Activated CD8-positive, alpha-beta memory T cell treated with anti-CD3 and anti-CD28 coated beads, Interleukin-2, amount 10 ng/mL, durations not matched to agents 7 days and 5 days (primary cell): ENCODE measurements at regions not wholly inside any gene's neighbourhood (a gene's known extent, or its start where the extent isn't known, plus 50 kb on each side); places are given as distances from the start of the nearest gene placed in this dataset.

Experiments
- ATAC-seq: fragments of 150-1000 bp; cut with Tn5 transposase; one replicate; pipeline ENCODE4 v1.10.0; 2021; ENCODE audit warnings: moderate library complexity
- CTCF ChIA-PET: fragments of 350-600 bp; sonication (Branson Sonifier 250); formaldehyde crosslinking; loops from one replicate; lab custom pipeline; 2021; ENCODE audit warnings: antibody characterized with exemption; lab: Charles Lee
- DNase-seq: peaks from one replicate; pipeline ENCODE4 v3.0.0-alpha.2; 2020
- H3K27ac Mint-ChIP-seq: one replicate; pipeline ENCODE4 v1.8.0; 2021; ENCODE audit warnings: mild to moderate bottlenecking, mixed read lengths
- H3K27me3 Mint-ChIP-seq: one replicate; pipeline ENCODE4 v1.8.0; 2021; ENCODE audit warnings: mixed read lengths
- H3K36me3 Mint-ChIP-seq: one replicate; pipeline ENCODE4 v1.8.0; 2021; ENCODE audit warnings: mild to moderate bottlenecking, mixed read lengths
- H3K4me1 Mint-ChIP-seq: one replicate; pipeline ENCODE4 v1.8.0; 2021; ENCODE audit warnings: mixed read lengths
- H3K4me3 Mint-ChIP-seq: one replicate; pipeline ENCODE4 v1.8.0; 2021; ENCODE audit warnings: mild to moderate bottlenecking, moderate library complexity, mixed read lengths
- H3K9me3 Mint-ChIP-seq: one replicate; pipeline ENCODE4 v1.8.0; 2022; ENCODE audit warnings: low read depth, mixed read lengths

- Mint-ChIP-seq H3K4me1 (no peaks in the 10 kb centered on the region), H3K9me3 (no peaks in the 10 kb centered on the region), H3K27ac (no peak overlapping the region), H3K36me3 (no peaks in the 10 kb centered on the region), H3K27me3 (no peaks in the 10 kb centered on the region), H3K4me3 (no peak overlapping the region)
- no peak for ATAC-seq
- no peak for DNase-seq
- CTCF ChIA-PET, result no interaction called here
Measured at GRCh38 chr11:69377953-69378302, 84.0 kb downstream of the MYEOV start.

GRCh38 chr11:69378303-69379141 is 84.6 kb downstream of the MYEOV start:
- no peaks in the 10 kb centered on the region for H3K27me3 Mint-ChIP-seq
- no peak overlapping the region for H3K4me3 Mint-ChIP-seq
- no peak for DNase-seq
- no peaks in the 10 kb centered on the region for H3K4me1 Mint-ChIP-seq
- ATAC-seq, result no peak
- H3K9me3 Mint-ChIP-seq, result no peaks in the 10 kb centered on the region
- H3K27ac Mint-ChIP-seq, result no peak overlapping the region
- H3K36me3 Mint-ChIP-seq, result no peaks in the 10 kb centered on the region
- CTCF ChIA-PET, result no interaction called here

GRCh38 chr11:69380451-69380901 is 86.5 kb downstream of the MYEOV start:
- H3K27ac Mint-ChIP-seq, result no peak overlapping the region
- H3K4me3 Mint-ChIP-seq, result no peak overlapping the region
- no peak for DNase-seq
- no peak for ATAC-seq
- no peaks in the 10 kb centered on the region for H3K9me3 Mint-ChIP-seq
- H3K27me3 Mint-ChIP-seq, result no peaks in the 10 kb centered on the region
- H3K36me3 Mint-ChIP-seq, result no peaks in the 10 kb centered on the region
- CTCF ChIA-PET, result no interaction called here
- no peaks in the 10 kb centered on the region for H3K4me1 Mint-ChIP-seq

- no peak overlapping the region for H3K4me3 Mint-ChIP-seq
- no peaks in the 10 kb centered on the region for H3K36me3 Mint-ChIP-seq
- H3K4me1 Mint-ChIP-seq, result no peaks in the 10 kb centered on the region
- H3K27ac Mint-ChIP-seq, result no peak overlapping the region
- ATAC-seq (no peak), DNase-seq (no peak)
- CTCF ChIA-PET, result no interaction called here
- no peaks in the 10 kb centered on the region for H3K9me3 Mint-ChIP-seq
- H3K27me3 Mint-ChIP-seq, result no peaks in the 10 kb centered on the region
Measured at GRCh38 chr11:69380921-69381581, 87.1 kb downstream of the MYEOV start.

DNA sequence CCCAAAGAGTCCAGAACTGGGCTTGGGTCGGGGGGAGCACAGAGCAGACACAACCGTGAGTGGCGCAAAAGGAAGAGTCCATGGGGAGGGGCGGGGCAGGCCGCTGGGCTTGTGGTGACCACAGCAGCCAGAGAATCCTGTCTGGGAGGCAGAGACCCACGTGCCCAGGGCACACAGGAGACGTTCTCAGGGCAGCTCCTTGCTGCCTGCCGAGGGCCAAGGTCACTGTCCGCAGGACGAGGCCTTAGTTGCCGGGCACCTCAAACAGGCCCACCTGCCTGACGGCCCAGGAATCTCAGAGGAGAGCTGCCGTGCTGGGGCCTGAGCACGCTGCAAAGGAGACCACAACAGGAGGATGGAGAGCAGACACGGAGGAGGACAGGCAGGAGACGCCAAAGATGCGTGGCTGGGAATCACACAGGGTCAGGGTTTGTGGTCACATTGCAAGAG is 87.8 kb downstream of the MYEOV start:
- Mint-ChIP-seq H3K36me3 (no peaks in the 10 kb centered on the region), H3K27me3 (no peaks in the 10 kb centered on the region), H3K4me3 (no peak overlapping the region), H3K9me3 (no peaks in the 10 kb centered on the region), H3K4me1 (no peaks in the 10 kb centered on the region), H3K27ac (no peak overlapping the region)
- DNase-seq (no peak), ATAC-seq (no peak)
- CTCF ChIA-PET, result no interaction called here

- no peak overlapping the region for H3K4me3 Mint-ChIP-seq
Measured at GRCh38 chr11:69382131-69383128, 88.5 kb downstream of the MYEOV start.

GRCh38 chr11:69383372-69384250 is 89.7 kb downstream of the MYEOV start:
- no peak overlapping the region for H3K27ac Mint-ChIP-seq
- H3K4me1 Mint-ChIP-seq, result peaks cover 2% of the 10 kb centered on the region
- CTCF ChIA-PET, result no interaction called here
- no peaks in the 10 kb centered on the region for H3K36me3 Mint-ChIP-seq
- H3K9me3 Mint-ChIP-seq, result peaks cover 10% of the 10 kb centered on the region
- no peak overlapping the region for H3K4me3 Mint-ChIP-seq
- no peak for DNase-seq
- no peak for ATAC-seq
- H3K27me3 Mint-ChIP-seq, result no peaks in the 10 kb centered on the region

More at GRCh38 chr11:69382131-69383128, 88.5 kb downstream of the MYEOV start:
- Mint-ChIP-seq H3K4me1 (no peaks in the 10 kb centered on the region), H3K27ac (no peak overlapping the region), H3K27me3 (no peaks in the 10 kb centered on the region), H3K9me3 (no peaks in the 10 kb centered on the region), H3K36me3 (no peaks in the 10 kb centered on the region)
- CTCF ChIA-PET, result no interaction called here
- ATAC-seq (peak; percentile 23), DNase-seq (no peak)

DNA sequence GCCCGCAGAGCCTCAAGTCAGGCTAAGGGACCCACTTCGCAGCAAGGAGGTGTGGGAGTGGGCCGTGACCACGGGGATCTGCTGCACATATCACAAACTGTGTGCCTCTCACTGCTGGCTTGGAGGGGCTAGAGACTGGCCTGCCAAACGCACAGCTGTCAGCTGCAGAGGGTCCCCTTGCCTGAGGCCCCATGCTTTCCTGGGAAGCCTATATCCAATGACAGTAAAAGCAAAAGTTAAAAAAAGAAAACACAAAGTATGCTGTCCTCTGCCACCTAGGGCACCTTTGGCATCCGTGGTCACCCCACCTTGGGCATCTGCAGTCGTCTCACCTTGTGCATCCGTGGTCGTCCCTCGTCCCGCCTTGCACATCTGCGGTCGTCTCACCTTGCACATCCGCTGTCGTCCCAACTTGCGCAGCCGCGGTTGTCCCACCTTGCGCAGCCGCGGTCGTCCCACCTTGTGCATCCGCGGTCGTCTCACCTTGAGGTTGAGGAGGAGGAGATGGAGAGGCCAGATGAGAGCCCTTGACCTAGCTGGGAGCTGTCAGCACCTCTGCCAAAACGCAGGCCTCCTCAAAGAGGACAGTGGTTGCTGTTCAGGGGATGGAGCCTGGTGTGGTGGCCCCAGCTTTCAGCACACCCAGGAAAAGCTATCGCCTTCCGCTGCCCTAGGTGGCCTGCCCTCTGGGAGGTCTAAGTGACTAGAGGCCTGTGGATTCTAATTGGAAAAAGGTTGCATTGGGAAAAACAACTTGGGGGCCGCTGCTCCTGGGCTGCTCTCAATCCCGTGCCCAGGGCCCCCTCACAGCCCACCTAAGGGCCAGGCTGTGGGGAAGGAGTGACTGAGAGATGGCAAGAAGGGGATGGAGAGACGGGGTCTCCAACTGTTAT is 90.5 kb downstream of the MYEOV start:
- H3K9me3 Mint-ChIP-seq, result peaks cover 10% of the 10 kb centered on the region
- H3K4me3 Mint-ChIP-seq, result no peak overlapping the region
- ATAC-seq (no peak), DNase-seq (no peak)
- H3K27ac Mint-ChIP-seq, result no peak overlapping the region
- no peaks in the 10 kb centered on the region for H3K27me3 Mint-ChIP-seq
- no peaks in the 10 kb centered on the region for H3K36me3 Mint-ChIP-seq
- CTCF ChIA-PET, result no interaction called here
- H3K4me1 Mint-ChIP-seq, result peaks cover 2% of the 10 kb centered on the region

- H3K27me3 Mint-ChIP-seq, result no peaks in the 10 kb centered on the region
- H3K4me3 Mint-ChIP-seq, result no peak overlapping the region
- H3K4me1 Mint-ChIP-seq, result peaks cover 2% of the 10 kb centered on the region
- H3K27ac Mint-ChIP-seq, result no peak overlapping the region
- DNase-seq, result no peak
- no peaks in the 10 kb centered on the region for H3K36me3 Mint-ChIP-seq
- CTCF ChIA-PET, result no interaction called here
- H3K9me3 Mint-ChIP-seq, result peaks cover 10% of the 10 kb centered on the region
- no peak for ATAC-seq
Measured at GRCh38 chr11:69385144-69385820, 91.3 kb downstream of the MYEOV start.

DNA sequence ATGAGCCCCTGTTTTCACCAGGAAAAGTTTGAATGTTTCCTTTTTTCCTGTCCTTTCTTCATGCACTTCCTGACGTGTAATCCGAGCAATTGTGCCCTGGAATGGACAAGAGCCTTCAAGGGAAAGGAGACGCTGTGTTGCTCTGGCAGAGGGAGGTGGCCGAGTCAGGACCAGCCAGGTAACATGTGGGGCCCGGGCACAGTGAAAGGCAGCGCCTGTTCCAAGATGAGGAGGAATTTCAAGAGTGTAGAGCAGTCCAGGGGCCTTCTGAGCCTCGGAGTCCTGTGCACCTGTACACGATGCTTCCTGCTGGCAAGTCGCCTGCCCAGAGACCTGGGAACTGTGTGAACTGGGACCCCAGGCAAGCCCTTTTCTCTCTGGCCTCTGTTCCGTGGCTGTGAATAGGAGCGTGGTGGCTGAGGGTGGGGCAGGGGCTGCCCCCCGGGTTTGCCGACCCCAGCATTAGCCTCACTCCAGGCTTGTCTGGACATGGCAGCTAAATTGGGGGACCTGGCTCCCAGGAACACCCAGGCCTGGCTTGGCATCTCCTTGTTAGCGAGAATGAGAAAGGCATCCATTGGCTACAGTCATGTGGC is 92.0 kb downstream of the MYEOV start:
- H3K9me3 Mint-ChIP-seq, result peaks cover 10% of the 10 kb centered on the region
- H3K27ac Mint-ChIP-seq, result no peak overlapping the region
- ATAC-seq (no peak), DNase-seq (no peak)
- H3K36me3 Mint-ChIP-seq, result no peaks in the 10 kb centered on the region
- CTCF ChIA-PET, result no interaction called here
- H3K27me3 Mint-ChIP-seq, result no peaks in the 10 kb centered on the region
- no peak overlapping the region for H3K4me3 Mint-ChIP-seq
- H3K4me1 Mint-ChIP-seq, result peaks cover 2% of the 10 kb centered on the region
